ENCODE measurements at regions not wholly inside any gene's neighbourhood (a gene's known extent, or its start where the extent isn't known, plus 50 kb on each side); places are given as distances from the start of the nearest gene placed in this dataset.

- Mint-ChIP-seq H3K4me3 (no peak overlapping the region), H3K36me3 (no peaks in the 10 kb centered on the region), H3K27ac (no peak overlapping the region), H3K9me3 (peaks cover 12% of the 10 kb centered on the region), H3K4me1 (no peaks in the 10 kb centered on the region)
- ATAC-seq = no peak
- no peak for DNase-seq (ENCODE audit: low spot score in 2 of 2)
These were observed 380.3 kb downstream of the AASDHPPT start for GRCh38 chr11:106457727-106458126.

- no peaks in the 10 kb centered on the region for H3K36me3 Mint-ChIP-seq
- H3K4me3 Mint-ChIP-seq = no peak overlapping the region
- DNase-seq (ENCODE audit: low spot score in 2 of 2) (no peak), ATAC-seq (no peak)
- H3K4me1 Mint-ChIP-seq = no peaks in the 10 kb centered on the region
- H3K27ac Mint-ChIP-seq = no peak overlapping the region
- H3K9me3 Mint-ChIP-seq = peaks cover 10% of the 10 kb centered on the region
These were observed 381.7 kb downstream of the AASDHPPT start for GRCh38 chr11:106459135-106459534.

- ATAC-seq = no peak
- Mint-ChIP-seq H3K36me3 (no peaks in the 10 kb centered on the region), H3K4me1 (no peaks in the 10 kb centered on the region), H3K27ac (no peak overlapping the region), H3K9me3 (peaks cover 11% of the 10 kb centered on the region), H3K4me3 (no peak overlapping the region)
- no peak for DNase-seq (ENCODE audit: low spot score in 2 of 2)
These were observed 383.8 kb downstream of the AASDHPPT start for GRCh38 chr11:106461148-106461691.

- H3K9me3 Mint-ChIP-seq = peaks cover 11% of the 10 kb centered on the region
- H3K36me3 Mint-ChIP-seq = no peaks in the 10 kb centered on the region
- no peaks in the 10 kb centered on the region for H3K4me1 Mint-ChIP-seq
- no peak overlapping the region for H3K4me3 Mint-ChIP-seq
- DNase-seq (ENCODE audit: low spot score in 2 of 2) (no peak), ATAC-seq (no peak)
- no peak overlapping the region for H3K27ac Mint-ChIP-seq
These were observed 384.5 kb downstream of the AASDHPPT start for GRCh38 chr11:106461839-106462545.

GRCh38 chr11:106463154-106463553, 385.7 kb downstream of the AASDHPPT start:
- H3K9me3 Mint-ChIP-seq = peaks cover 11% of the 10 kb centered on the region
- no peak overlapping the region for H3K27ac Mint-ChIP-seq
- no peak for ATAC-seq
- no peak overlapping the region for H3K4me3 Mint-ChIP-seq
- DNase-seq (ENCODE audit: low spot score in 2 of 2) = no peak
- H3K36me3 Mint-ChIP-seq = no peaks in the 10 kb centered on the region
- H3K4me1 Mint-ChIP-seq = no peaks in the 10 kb centered on the region

- DNase-seq (ENCODE audit: low spot score in 2 of 2) (no peak), ATAC-seq (no peak)
- Mint-ChIP-seq H3K36me3 (no peaks in the 10 kb centered on the region), H3K27ac (no peak overlapping the region), H3K4me1 (no peaks in the 10 kb centered on the region), H3K4me3 (no peak overlapping the region), H3K9me3 (peaks cover 14% of the 10 kb centered on the region)
These were observed 386.3 kb downstream of the AASDHPPT start for GRCh38 chr11:106463796-106464201.

- ATAC-seq = no peak
- Mint-ChIP-seq H3K4me1 (no peaks in the 10 kb centered on the region), H3K9me3 (peaks cover 14% of the 10 kb centered on the region), H3K27ac (no peak overlapping the region), H3K4me3 (no peak overlapping the region), H3K36me3 (no peaks in the 10 kb centered on the region)
- DNase-seq (ENCODE audit: low spot score in 2 of 2) = no peak
These were observed 387.3 kb downstream of the AASDHPPT start for GRCh38 chr11:106464728-106465127.

- Mint-ChIP-seq H3K27ac (no peak overlapping the region), H3K9me3 (peaks cover 12% of the 10 kb centered on the region), H3K36me3 (no peaks in the 10 kb centered on the region), H3K4me3 (no peak overlapping the region), H3K4me1 (no peaks in the 10 kb centered on the region)
- ATAC-seq = no peak
- DNase-seq (ENCODE audit: low spot score in 2 of 2) = no peak
These were observed 389.1 kb downstream of the AASDHPPT start for GRCh38 chr11:106466521-106467080.

- DNase-seq (ENCODE audit: low spot score in 2 of 2) (no peak), ATAC-seq (no peak)
- peaks cover 12% of the 10 kb centered on the region for H3K9me3 Mint-ChIP-seq
- H3K4me3 Mint-ChIP-seq = no peak overlapping the region
- H3K4me1 Mint-ChIP-seq = no peaks in the 10 kb centered on the region
- no peaks in the 10 kb centered on the region for H3K36me3 Mint-ChIP-seq
- no peak overlapping the region for H3K27ac Mint-ChIP-seq
These were observed 390.0 kb downstream of the AASDHPPT start for GRCh38 chr11:106467501-106467900.

GRCh38 chr11:106468086-106468485, 390.6 kb downstream of the AASDHPPT start:
- no peak overlapping the region for H3K27ac Mint-ChIP-seq

GRCh38 chr11:106468531-106468930, 391.1 kb downstream of the AASDHPPT start:
- H3K9me3 Mint-ChIP-seq = peaks cover 12% of the 10 kb centered on the region

More at GRCh38 chr11:106468086-106468485, 390.6 kb downstream of the AASDHPPT start:
- DNase-seq (ENCODE audit: low spot score in 2 of 2) = no peak
- Mint-ChIP-seq H3K4me1 (no peaks in the 10 kb centered on the region), H3K9me3 (peaks cover 15% of the 10 kb centered on the region), H3K4me3 (no peak overlapping the region), H3K36me3 (no peaks in the 10 kb centered on the region)
- ATAC-seq = no peak

GRCh38 chr11:106470230-106470629, 392.8 kb downstream of the AASDHPPT start:
- DNase-seq (ENCODE audit: low spot score in 2 of 2) (no peak), ATAC-seq (no peak)
- H3K36me3 Mint-ChIP-seq = no peaks in the 10 kb centered on the region
- no peak overlapping the region for H3K27ac Mint-ChIP-seq
- H3K4me1 Mint-ChIP-seq = no peaks in the 10 kb centered on the region
- H3K4me3 Mint-ChIP-seq = no peak overlapping the region
- peaks cover 6% of the 10 kb centered on the region for H3K9me3 Mint-ChIP-seq

More at GRCh38 chr11:106468531-106468930, 391.1 kb downstream of the AASDHPPT start:
- no peak for DNase-seq (ENCODE audit: low spot score in 2 of 2)
- no peaks in the 10 kb centered on the region for H3K4me1 Mint-ChIP-seq
- no peak for ATAC-seq
- no peak overlapping the region for H3K27ac Mint-ChIP-seq
- no peaks in the 10 kb centered on the region for H3K36me3 Mint-ChIP-seq
- no peak overlapping the region for H3K4me3 Mint-ChIP-seq

- Mint-ChIP-seq H3K4me1 (no peaks in the 10 kb centered on the region), H3K27ac (no peak overlapping the region), H3K9me3 (peaks cover 6% of the 10 kb centered on the region), H3K4me3 (no peak overlapping the region), H3K36me3 (no peaks in the 10 kb centered on the region)
- DNase-seq (ENCODE audit: low spot score in 2 of 2) (no peak), ATAC-seq (no peak)
These were observed 393.8 kb downstream of the AASDHPPT start for GRCh38 chr11:106471276-106471675.

- no peaks in the 10 kb centered on the region for H3K36me3 Mint-ChIP-seq
- no peak for DNase-seq (ENCODE audit: low spot score in 2 of 2)
- H3K4me3 Mint-ChIP-seq = no peak overlapping the region
- no peak for ATAC-seq
- peaks cover 12% of the 10 kb centered on the region for H3K9me3 Mint-ChIP-seq
- no peaks in the 10 kb centered on the region for H3K4me1 Mint-ChIP-seq
- H3K27ac Mint-ChIP-seq = no peak overlapping the region
These were observed 395.7 kb downstream of the AASDHPPT start for GRCh38 chr11:106473089-106473722.

GRCh38 chr11:106474274-106474673, 396.8 kb downstream of the AASDHPPT start:
- H3K4me1 Mint-ChIP-seq = no peaks in the 10 kb centered on the region
- ATAC-seq (no peak), DNase-seq (ENCODE audit: low spot score in 2 of 2) (no peak)
- peaks cover 11% of the 10 kb centered on the region for H3K9me3 Mint-ChIP-seq
- no peak overlapping the region for H3K27ac Mint-ChIP-seq
- no peak overlapping the region for H3K4me3 Mint-ChIP-seq
- H3K36me3 Mint-ChIP-seq = no peaks in the 10 kb centered on the region

GRCh38 chr11:106475181-106475580, 397.7 kb downstream of the AASDHPPT start:
- Mint-ChIP-seq H3K4me1 (no peaks in the 10 kb centered on the region), H3K27ac (no peak overlapping the region), H3K9me3 (peaks cover 13% of the 10 kb centered on the region), H3K36me3 (no peaks in the 10 kb centered on the region), H3K4me3 (no peak overlapping the region)
- ATAC-seq (no peak), DNase-seq (ENCODE audit: low spot score in 2 of 2) (no peak)
